ENCODE measurements at regions not wholly inside any gene's neighbourhood (a gene's known extent, or its start where the extent isn't known, plus 50 kb on each side); places are given as distances from the start of the nearest gene placed in this dataset.

GRCh38 chr2:221322741-221323140, 249.4 kb downstream of the EPHA4 start:
- Histone ChIP-seq H3K27ac (no peak overlapping the region), H3K36me3 (no peaks in the 10 kb centered on the region), H3K4me1 (no peaks in the 10 kb centered on the region), H3K9me3 (no peaks in the 10 kb centered on the region), H3K27me3 (replicated peaks in 1 of 7) (no peaks in the 10 kb centered on the region), H3K4me3 (no peak overlapping the region)
- no peak for DNase-seq
- TF ChIP-seq CTCF (IDR thresholded peaks at IDR 0.05 in 8 of 11, conservative IDR thresholded peaks at IDR 0.05 in 3 of 11) (no peak), POLR2A (IDR thresholded peaks at IDR 0.05) (no peak), POLR2AphosphoS5 (IDR thresholded peaks at IDR 0.05) (no peak)
- intact Hi-C loops (cut with DNase I; ENCODE audit: low total_unique reads) = no loop called here
- WGBS, 5 donors = 75 to 89% (median 83%) methylated on average over 5 of the region's 5 CpGs

GRCh38 chr2:221323513-221323912, 248.6 kb downstream of the EPHA4 start:
- Histone ChIP-seq H3K4me1 (no peaks in the 10 kb centered on the region), H3K9me3 (peaks cover 0 to 3% (median 0%) of the 10 kb centered on the region in 8 donors), H3K36me3 (no peaks in the 10 kb centered on the region), H3K4me3 (no peak overlapping the region), H3K27ac (no peak overlapping the region), H3K27me3 (replicated peaks in 1 of 7) (no peaks in the 10 kb centered on the region)
- 31 to 64% (median 43%) methylated on average over 2 of the region's 2 CpGs for WGBS, 5 donors
- intact Hi-C loops (cut with DNase I; ENCODE audit: low total_unique reads) = no loop called here
- TF ChIP-seq CTCF (IDR thresholded peaks at IDR 0.05 in 8 of 11, conservative IDR thresholded peaks at IDR 0.05 in 3 of 11) (no peak), POLR2A (IDR thresholded peaks at IDR 0.05) (no peak), POLR2AphosphoS5 (IDR thresholded peaks at IDR 0.05) (no peak)
- no peak for DNase-seq

- no peak for DNase-seq
- Histone ChIP-seq H3K27ac (no peak overlapping the region), H3K9me3 (peaks cover 0 to 21% (median 12%) of the 10 kb centered on the region in 8 donors), H3K27me3 (replicated peaks in 1 of 7) (no peaks in the 10 kb centered on the region), H3K36me3 (no peaks in the 10 kb centered on the region), H3K4me3 (no peak overlapping the region), H3K4me1 (no peaks in the 10 kb centered on the region)
- intact Hi-C loops (cut with DNase I; ENCODE audit: low total_unique reads) = no loop called here
- TF ChIP-seq POLR2A (IDR thresholded peaks at IDR 0.05) (no peak), CTCF (IDR thresholded peaks at IDR 0.05 in 8 of 11, conservative IDR thresholded peaks at IDR 0.05 in 3 of 11) (no peak), POLR2AphosphoS5 (IDR thresholded peaks at IDR 0.05) (no peak)
- 70 to 84% (median 73%) methylated on average over 5 of the region's 5 CpGs for WGBS, 5 donors
Measured at GRCh38 chr2:221330436-221330835, 241.7 kb downstream of the EPHA4 start.

- no peak overlapping the region for H3K27ac ChIP-seq
- intact Hi-C loops (cut with DNase I; ENCODE audit: low total_unique reads) = no loop called here
- no peak overlapping the region for H3K4me3 ChIP-seq
- H3K9me3 ChIP-seq = peaks cover 0 to 18% (median 12%) of the 10 kb centered on the region in 8 donors
- H3K4me1 ChIP-seq = no peaks in the 10 kb centered on the region
- DNase-seq = no peak
- WGBS, 5 donors = 75 to 83% (median 79%) methylated on average over 11 of the region's 11 CpGs
- H3K36me3 ChIP-seq = no peaks in the 10 kb centered on the region
- TF ChIP-seq POLR2AphosphoS5 (IDR thresholded peaks at IDR 0.05) (no peak), CTCF (IDR thresholded peaks at IDR 0.05 in 8 of 11, conservative IDR thresholded peaks at IDR 0.05 in 3 of 11) (no peak), POLR2A (IDR thresholded peaks at IDR 0.05) (no peak)
- H3K27me3 ChIP-seq (replicated peaks in 1 of 7) = peaks cover 0 to 4% (median 0%) of the 10 kb centered on the region in 7 donors
Measured at GRCh38 chr2:221334481-221335218, 237.5 kb downstream of the EPHA4 start.
